Activated T-helper 2 cell treated with anti-CD3 and anti-CD28 coated beads, Interferon-gamma antibody, Interleukin-2, Interleukin-4, amounts not matched to agents 10 μg/mL and 5 μg/mL and 100 μg/mL, durations not matched to agents 14 hours and 24 hours and 36 hours (primary cell): ENCODE measurements at regions not wholly inside any gene's neighbourhood (a gene's known extent, or its start where the extent isn't known, plus 50 kb on each side); places are given as distances from the start of the nearest gene placed in this dataset.
A peak's percentile ranks its signal among the peaks of the same experiment; 100 is the strongest.

Experiments used
- DNase-seq: peaks from one replicate; pipeline ENCODE4 v3.0.0; 2021; ENCODE audit warnings: low spot score
- H3K27ac Mint-ChIP-seq: one replicate; pipeline ENCODE4 v1.8.0; 2021; ENCODE audit warnings: mixed read lengths
- H3K27me3 Mint-ChIP-seq: one replicate; pipeline ENCODE4 v1.8.0; 2021; ENCODE audit warnings: low read depth, mixed read lengths
- H3K36me3 Mint-ChIP-seq: one replicate; pipeline ENCODE4 v1.8.0; 2021; ENCODE audit warnings: low read depth, mixed read lengths
- H3K4me1 Mint-ChIP-seq: one replicate; pipeline ENCODE4 v1.8.0; 2021; ENCODE audit warnings: low read depth, mixed read lengths
- H3K4me3 Mint-ChIP-seq: one replicate; pipeline ENCODE4 v1.8.0; 2021; ENCODE audit warnings: low read depth, mild to moderate bottlenecking, moderate library complexity, mixed read lengths
- H3K9me3 Mint-ChIP-seq: one replicate; pipeline ENCODE4 v1.8.0; 2021; ENCODE audit warnings: mixed read lengths
- intact Hi-C: fragments of 100-400 bp; cut with micrococcal nuclease; formaldehyde crosslinking; loops from one replicate; pipeline ENCODE4 v1.15.1; 2023

- Mint-ChIP-seq H3K27ac (peak overlapping the region; percentile 95), H3K9me3 (peaks cover 28% of the 10 kb centered on the region), H3K27me3 (no peaks in the 10 kb centered on the region), H3K4me1 (peaks cover 46% of the 10 kb centered on the region), H3K4me3 (no peak overlapping the region), H3K36me3 (peaks cover 40% of the 10 kb centered on the region)
- no peak for DNase-seq
- intact Hi-C loops, result loop anchor here (1.0 to 2.0 kb wide), 7 partner anchors 9 to 234 kb away; no protein-coding TSS in a partner anchor
Measured at GRCh38 chr3:102084704-102085103, 235.4 kb downstream of the NFKBIZ start.

- Mint-ChIP-seq H3K27ac (peak overlapping the region; percentile 95), H3K36me3 (peaks cover 36% of the 10 kb centered on the region), H3K4me3 (peak overlapping the region; percentile 13), H3K9me3 (peaks cover 23% of the 10 kb centered on the region), H3K27me3 (no peaks in the 10 kb centered on the region), H3K4me1 (peaks cover 46% of the 10 kb centered on the region)
- DNase-seq, result no peak
- intact Hi-C loops, result loop anchor here (1.0 to 2.0 kb wide), 7 partner anchors 8 to 235 kb away; no protein-coding TSS in a partner anchor
Measured at GRCh38 chr3:102085431-102086176, 236.3 kb downstream of the NFKBIZ start.

- intact Hi-C loops, result no loop called here
Measured at GRCh38 chr3:102087236-102087635, 237.9 kb downstream of the NFKBIZ start.

GRCh38 chr3:102089239-102089638, 239.9 kb downstream of the NFKBIZ start:
- peaks cover 62% of the 10 kb centered on the region for H3K4me1 Mint-ChIP-seq
- intact Hi-C loops, result no loop called here

More at GRCh38 chr3:102087236-102087635, 237.9 kb downstream of the NFKBIZ start:
- Mint-ChIP-seq H3K27ac (peak overlapping the region; percentile 12), H3K27me3 (no peaks in the 10 kb centered on the region), H3K4me3 (no peak overlapping the region), H3K36me3 (peaks cover 24% of the 10 kb centered on the region), H3K9me3 (peaks cover 18% of the 10 kb centered on the region), H3K4me1 (peaks cover 48% of the 10 kb centered on the region)
- DNase-seq, result no peak

GRCh38 chr3:102089904-102090720, 240.8 kb downstream of the NFKBIZ start:
- Mint-ChIP-seq H3K27me3 (no peaks in the 10 kb centered on the region), H3K27ac (peak overlapping the region; percentile 31), H3K9me3 (peaks cover 4% of the 10 kb centered on the region), H3K36me3 (peaks cover 10% of the 10 kb centered on the region), H3K4me1 (peaks cover 62% of the 10 kb centered on the region), H3K4me3 (no peak overlapping the region)
- no peak for DNase-seq
- intact Hi-C loops, result loop anchor here (5.0 to 10.0 kb wide), 2 partner anchors 58 to 405 kb away; partner anchors contain the start of gene RPL24

More at GRCh38 chr3:102089239-102089638, 239.9 kb downstream of the NFKBIZ start:
- Mint-ChIP-seq H3K36me3 (peaks cover 16% of the 10 kb centered on the region), H3K9me3 (peaks cover 11% of the 10 kb centered on the region), H3K27ac (peak overlapping the region; percentile 21), H3K4me3 (no peak overlapping the region), H3K27me3 (no peaks in the 10 kb centered on the region)
- no peak for DNase-seq

GRCh38 chr3:102090721-102091045, 241.4 kb downstream of the NFKBIZ start:
- no peaks in the 10 kb centered on the region for H3K27me3 Mint-ChIP-seq
- H3K36me3 Mint-ChIP-seq, result peaks cover 4% of the 10 kb centered on the region
- no peak for DNase-seq
- H3K4me1 Mint-ChIP-seq, result peaks cover 62% of the 10 kb centered on the region
- peak overlapping the region; percentile 18 for H3K27ac Mint-ChIP-seq
- intact Hi-C loops, result loop anchor here (5.0 to 10.0 kb wide), 2 partner anchors 58 to 406 kb away; partner anchors contain the start of gene RPL24
- H3K4me3 Mint-ChIP-seq, result no peak overlapping the region
- H3K9me3 Mint-ChIP-seq, result no peaks in the 10 kb centered on the region

- Mint-ChIP-seq H3K27ac (peak overlapping the region; percentile 96), H3K9me3 (no peaks in the 10 kb centered on the region), H3K4me1 (peaks cover 63% of the 10 kb centered on the region), H3K27me3 (no peaks in the 10 kb centered on the region), H3K36me3 (peaks cover 3% of the 10 kb centered on the region), H3K4me3 (no peak overlapping the region)
- DNase-seq, result no peak
- intact Hi-C loops, result loop anchor here (5.0 to 10.0 kb wide), 2 partner anchors 59 to 407 kb away; partner anchors contain the start of gene RPL24
Measured at GRCh38 chr3:102091358-102091757, 242.0 kb downstream of the NFKBIZ start.

- Mint-ChIP-seq H3K27ac (peak overlapping the region; percentile 96), H3K4me1 (peaks cover 64% of the 10 kb centered on the region)
Measured at GRCh38 chr3:102092617-102093466, 243.5 kb downstream of the NFKBIZ start.

GRCh38 chr3:102094506-102094905, 245.2 kb downstream of the NFKBIZ start:
- H3K27ac Mint-ChIP-seq, result peak overlapping the region; percentile 72
- H3K4me1 Mint-ChIP-seq, result peaks cover 64% of the 10 kb centered on the region
- H3K27me3 Mint-ChIP-seq, result no peaks in the 10 kb centered on the region
- intact Hi-C loops, result loop anchor here (5.0 to 10.0 kb wide), 2 partner anchors 62 to 410 kb away; partner anchors contain the start of gene RPL24
- no peak overlapping the region for H3K4me3 Mint-ChIP-seq
- peaks cover 5% of the 10 kb centered on the region for H3K36me3 Mint-ChIP-seq
- no peak for DNase-seq
- H3K9me3 Mint-ChIP-seq, result no peaks in the 10 kb centered on the region

More at GRCh38 chr3:102092617-102093466, 243.5 kb downstream of the NFKBIZ start:
- H3K36me3 Mint-ChIP-seq, result no peaks in the 10 kb centered on the region
- no peaks in the 10 kb centered on the region for H3K9me3 Mint-ChIP-seq
- DNase-seq, result no peak
- intact Hi-C loops, result loop anchor here (1.0 to 10.0 kb wide), 15 partner anchors 8 to 408 kb away; partner anchors contain the start of gene RPL24
- no peaks in the 10 kb centered on the region for H3K27me3 Mint-ChIP-seq
- peak overlapping the region; percentile 24 for H3K4me3 Mint-ChIP-seq

GRCh38 chr3:102095383-102095782, 246.1 kb downstream of the NFKBIZ start:
- H3K27me3 Mint-ChIP-seq, result no peaks in the 10 kb centered on the region
- no peak overlapping the region for H3K4me3 Mint-ChIP-seq
- no peak for DNase-seq
- intact Hi-C loops, result loop anchor here (10.0 kb wide), 1 partner anchor 411 kb away; the partner anchor contains the start of gene RPL24
- H3K36me3 Mint-ChIP-seq, result peaks cover 5% of the 10 kb centered on the region
- peaks cover 59% of the 10 kb centered on the region for H3K4me1 Mint-ChIP-seq
- no peaks in the 10 kb centered on the region for H3K9me3 Mint-ChIP-seq
- H3K27ac Mint-ChIP-seq, result no peak overlapping the region

- Mint-ChIP-seq H3K4me3 (no peak overlapping the region), H3K27me3 (no peaks in the 10 kb centered on the region), H3K9me3 (no peaks in the 10 kb centered on the region), H3K4me1 (peaks cover 54% of the 10 kb centered on the region), H3K27ac (no peak overlapping the region), H3K36me3 (peaks cover 5% of the 10 kb centered on the region)
- DNase-seq, result no peak
- intact Hi-C loops, result loop anchor here (10.0 kb wide), 1 partner anchor 411 kb away; the partner anchor contains the start of gene RPL24
Measured at GRCh38 chr3:102096066-102096465, 246.8 kb downstream of the NFKBIZ start.
